Breast epithelium (tissue), 3 donors: ENCODE measurements at regions not wholly inside any gene's neighbourhood (a gene's known extent, or its start where the extent isn't known, plus 50 kb on each side); places are given as distances from the start of the nearest gene placed in this dataset.

Experiments
- POLR2A ChIP-seq: fragments of 450-650 bp; IDR thresholded peaks from one replicate; pipeline ENCODE4 v1.6.1; 2016; ENCODE audit warnings: antibody characterized with exemption, mild to moderate bottlenecking, moderate library complexity
- POLR2AphosphoS5 ChIP-seq, 3 donors: sonication (generic); formaldehyde crosslinking; IDR thresholded peaks; one replicate each; pipeline ENCODE4 v1.6.1; 2017; ENCODE audit warnings: antibody characterized with exemption in 3 of 3
- TF ChIP-seq, protein P1 (sequence below), 3 donors: fragments of 450-650 bp; IDR thresholded peaks; one replicate each; pipeline ENCODE4 v1.5.1; 2016 to 2017; ENCODE audit warnings: antibody characterized with exemption in 3 of 3, mild to moderate bottlenecking in 3 of 3, moderate library complexity in 3 of 3

- TF ChIP-seq POLR2AphosphoS5 (IDR thresholded peaks at IDR 0.05) (no peak), POLR2A (no peak)
- TF ChIP-seq, protein P1, sequence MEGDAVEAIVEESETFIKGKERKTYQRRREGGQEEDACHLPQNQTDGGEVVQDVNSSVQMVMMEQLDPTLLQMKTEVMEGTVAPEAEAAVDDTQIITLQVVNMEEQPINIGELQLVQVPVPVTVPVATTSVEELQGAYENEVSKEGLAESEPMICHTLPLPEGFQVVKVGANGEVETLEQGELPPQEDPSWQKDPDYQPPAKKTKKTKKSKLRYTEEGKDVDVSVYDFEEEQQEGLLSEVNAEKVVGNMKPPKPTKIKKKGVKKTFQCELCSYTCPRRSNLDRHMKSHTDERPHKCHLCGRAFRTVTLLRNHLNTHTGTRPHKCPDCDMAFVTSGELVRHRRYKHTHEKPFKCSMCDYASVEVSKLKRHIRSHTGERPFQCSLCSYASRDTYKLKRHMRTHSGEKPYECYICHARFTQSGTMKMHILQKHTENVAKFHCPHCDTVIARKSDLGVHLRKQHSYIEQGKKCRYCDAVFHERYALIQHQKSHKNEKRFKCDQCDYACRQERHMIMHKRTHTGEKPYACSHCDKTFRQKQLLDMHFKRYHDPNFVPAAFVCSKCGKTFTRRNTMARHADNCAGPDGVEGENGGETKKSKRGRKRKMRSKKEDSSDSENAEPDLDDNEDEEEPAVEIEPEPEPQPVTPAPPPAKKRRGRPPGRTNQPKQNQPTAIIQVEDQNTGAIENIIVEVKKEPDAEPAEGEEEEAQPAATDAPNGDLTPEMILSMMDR (IDR thresholded peaks at IDR 0.05) = no peak
Observed at GRCh38 chr11:116656011-116656410, 116.8 kb downstream of the BUD13 start.
